HL-60 (cell line): ENCODE measurements at regions not wholly inside any gene's neighbourhood (a gene's known extent, or its start where the extent isn't known, plus 50 kb on each side); places are given as distances from the start of the nearest gene placed in this dataset.

Experiments used
- DNase-seq, 2 experiments: peaks; one replicate each; pipeline ENCODE4 v3.0.0-alpha.2; 2010 to 2020; ENCODE audit warnings: low read depth in 1 of 2, low spot score in 1 of 2
- H3K27ac ChIP-seq: fragments of 250-450 bp; sonication (Bioruptor Pico); replicated peaks from 2 replicates; pipeline ENCODE4 v1.5.1; 2020; ENCODE audit warnings: mild to moderate bottlenecking, moderate library complexity
- H3K27me3 ChIP-seq: fragments of 250-450 bp; sonication (Bioruptor Pico); 2 replicates; pipeline ENCODE4 v1.5.1; 2021; ENCODE audit warnings: mild to moderate bottlenecking, moderate library complexity; ENCODE audit not compliant: insufficient read depth, poor library complexity, severe bottlenecking
- H3K4me3 ChIP-seq: replicated peaks from 2 replicates; pipeline ENCODE4 v1.5.1; 2011; ENCODE audit warnings: mild to moderate bottlenecking, control low read depth, low read length; ENCODE audit not compliant: insufficient read depth
- CTCF ChIP-seq: IDR thresholded peaks from one replicate; pipeline ENCODE4 v1.5.1; 2011; ENCODE audit warnings: low read length, control low read depth, inconsistent platforms; ENCODE audit not compliant: insufficient read depth
- GABPA ChIP-seq: IDR thresholded peaks from 2 replicates; pipeline ENCODE4 v1.6.1; 2012; ENCODE audit warnings: low read depth
- POLR2AphosphoS5 ChIP-seq: IDR thresholded peaks from 2 replicates; pipeline ENCODE4 v1.6.1; 2012; ENCODE audit warnings: low read depth
- SPI1 ChIP-seq: IDR thresholded peaks from 2 replicates; pipeline ENCODE4 v1.6.1; 2012; ENCODE audit warnings: low read depth, mild to moderate bottlenecking, borderline replicate concordance
- TF ChIP-seq, protein P1 (sequence below): IDR thresholded peaks from 2 replicates; pipeline ENCODE4 v1.6.1; 2012; ENCODE audit warnings: low read depth; ENCODE audit not compliant: insufficient replicate concordance

- no peak overlapping the region for H3K27ac ChIP-seq
- H3K27me3 ChIP-seq = no peaks in the 10 kb centered on the region
- no peak for DNase-seq
- no peak for TF ChIP-seq SPI1
- TF ChIP-seq, protein P1, sequence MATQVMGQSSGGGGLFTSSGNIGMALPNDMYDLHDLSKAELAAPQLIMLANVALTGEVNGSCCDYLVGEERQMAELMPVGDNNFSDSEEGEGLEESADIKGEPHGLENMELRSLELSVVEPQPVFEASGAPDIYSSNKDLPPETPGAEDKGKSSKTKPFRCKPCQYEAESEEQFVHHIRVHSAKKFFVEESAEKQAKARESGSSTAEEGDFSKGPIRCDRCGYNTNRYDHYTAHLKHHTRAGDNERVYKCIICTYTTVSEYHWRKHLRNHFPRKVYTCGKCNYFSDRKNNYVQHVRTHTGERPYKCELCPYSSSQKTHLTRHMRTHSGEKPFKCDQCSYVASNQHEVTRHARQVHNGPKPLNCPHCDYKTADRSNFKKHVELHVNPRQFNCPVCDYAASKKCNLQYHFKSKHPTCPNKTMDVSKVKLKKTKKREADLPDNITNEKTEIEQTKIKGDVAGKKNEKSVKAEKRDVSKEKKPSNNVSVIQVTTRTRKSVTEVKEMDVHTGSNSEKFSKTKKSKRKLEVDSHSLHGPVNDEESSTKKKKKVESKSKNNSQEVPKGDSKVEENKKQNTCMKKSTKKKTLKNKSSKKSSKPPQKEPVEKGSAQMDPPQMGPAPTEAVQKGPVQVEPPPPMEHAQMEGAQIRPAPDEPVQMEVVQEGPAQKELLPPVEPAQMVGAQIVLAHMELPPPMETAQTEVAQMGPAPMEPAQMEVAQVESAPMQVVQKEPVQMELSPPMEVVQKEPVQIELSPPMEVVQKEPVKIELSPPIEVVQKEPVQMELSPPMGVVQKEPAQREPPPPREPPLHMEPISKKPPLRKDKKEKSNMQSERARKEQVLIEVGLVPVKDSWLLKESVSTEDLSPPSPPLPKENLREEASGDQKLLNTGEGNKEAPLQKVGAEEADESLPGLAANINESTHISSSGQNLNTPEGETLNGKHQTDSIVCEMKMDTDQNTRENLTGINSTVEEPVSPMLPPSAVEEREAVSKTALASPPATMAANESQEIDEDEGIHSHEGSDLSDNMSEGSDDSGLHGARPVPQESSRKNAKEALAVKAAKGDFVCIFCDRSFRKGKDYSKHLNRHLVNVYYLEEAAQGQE = no peak
- no peak for TF ChIP-seq POLR2AphosphoS5
- no peak overlapping the region for H3K4me3 ChIP-seq
These were observed 564.6 kb upstream of the KLF4 start for GRCh38 chr9:108054131-108054630.

DNA sequence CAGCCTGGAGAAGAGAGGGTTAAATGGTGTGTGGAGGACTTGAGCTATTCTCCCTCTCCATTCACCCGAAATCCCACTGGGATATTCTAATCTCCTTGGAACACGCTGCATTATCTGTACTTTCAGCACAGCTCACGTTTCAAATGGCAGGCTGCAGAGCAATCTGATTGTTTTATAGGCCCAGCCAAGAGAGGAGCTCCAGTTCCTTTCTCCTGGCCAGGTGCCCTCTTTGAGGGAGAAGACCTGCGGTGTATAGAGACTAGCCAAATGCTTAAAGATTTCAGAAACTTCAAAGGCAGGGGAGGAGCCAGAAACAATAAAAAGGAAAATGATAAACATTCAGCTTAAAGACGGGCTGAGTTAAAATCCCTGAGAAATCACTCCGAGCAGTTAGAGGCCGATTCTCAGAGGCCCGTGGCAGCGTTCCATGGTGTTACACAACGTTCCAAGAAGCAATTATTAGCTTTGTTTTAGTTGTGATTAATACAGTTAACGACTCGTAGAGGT, 564.0 kb upstream of the KLF4 start:
- no peak for DNase-seq
- Histone ChIP-seq H3K4me3 (no peak overlapping the region), H3K27me3 (no peaks in the 10 kb centered on the region), H3K27ac (no peak overlapping the region)
- TF ChIP-seq SPI1 = no peak
- no peak for TF ChIP-seq POLR2AphosphoS5
- no peak for TF ChIP-seq GABPA
- TF ChIP-seq, protein P1 = no peak
- no peak for TF ChIP-seq CTCF

DNA sequence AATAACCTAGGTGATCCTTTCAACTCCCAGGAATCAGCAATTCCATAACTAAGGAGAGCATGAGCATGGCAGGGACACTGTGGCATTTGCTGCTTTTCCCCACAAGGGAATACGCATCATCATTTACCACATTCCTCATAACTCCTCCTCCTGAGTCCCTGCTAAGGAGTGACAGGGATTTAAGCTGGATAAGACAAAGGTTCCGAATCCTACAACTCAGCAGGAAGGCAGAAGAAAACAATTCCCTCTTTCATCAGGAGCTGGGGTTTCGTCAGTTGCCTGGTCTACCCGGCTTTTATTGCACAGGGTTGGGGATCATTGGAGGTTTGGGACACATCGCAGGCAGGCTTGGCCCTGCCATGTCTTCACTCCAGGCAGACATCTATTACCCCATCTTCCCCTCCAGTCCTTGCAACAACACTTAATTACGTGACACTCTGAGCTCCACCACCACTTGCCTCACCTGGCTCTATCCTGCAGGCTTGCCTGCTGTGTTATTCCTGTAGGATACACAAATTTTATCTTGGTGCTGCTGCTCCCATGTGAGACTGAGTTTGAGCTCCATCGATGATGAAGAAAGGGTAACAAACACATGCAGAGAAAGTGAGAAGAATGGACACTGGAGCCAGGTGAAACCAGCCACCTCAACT, 563.0 kb upstream of the KLF4 start:
- no peak for DNase-seq
- H3K27me3 ChIP-seq = no peaks in the 10 kb centered on the region
- no peak overlapping the region for H3K4me3 ChIP-seq
- TF ChIP-seq GABPA (no peak), POLR2AphosphoS5 (no peak), SPI1 (no peak), CTCF (no peak)
- TF ChIP-seq, protein P1 = no peak
- no peak overlapping the region for H3K27ac ChIP-seq
